ENCODE measurements at regions not wholly inside any gene's neighbourhood (a gene's known extent, or its start where the extent isn't known, plus 50 kb on each side); places are given as distances from the start of the nearest gene placed in this dataset.

GRCh38 chr5:174790906-174791305, 66.5 kb downstream of the MSX2 start:
- DNase-seq (ENCODE audit: insufficient read length, low spot score) (no peak), FAIRE-seq (no peak)
- TF ChIP-seq CTCF (IDR thresholded peaks at IDR 0.05; ENCODE audit: insufficient read depth, missing control alignments): no peak

GRCh38 chr5:174789596-174789995, 65.2 kb downstream of the MSX2 start:
- DNase-seq (ENCODE audit: insufficient read length, low spot score) (no peak), FAIRE-seq (no peak)
- TF ChIP-seq CTCF (IDR thresholded peaks at IDR 0.05; ENCODE audit: insufficient read depth, missing control alignments): no peak

- no peak for DNase-seq (ENCODE audit: insufficient read length, low spot score)
- FAIRE-seq: no peak
- no peak for TF ChIP-seq CTCF (IDR thresholded peaks at IDR 0.05; ENCODE audit: insufficient read depth, missing control alignments)
Measured at GRCh38 chr5:174785120-174785680, 60.8 kb downstream of the MSX2 start.
